RWPE2 (cell line): ENCODE measurements at regions not wholly inside any gene's neighbourhood (a gene's known extent, or its start where the extent isn't known, plus 50 kb on each side); places are given as distances from the start of the nearest gene placed in this dataset.

Experiments
- ATAC-seq: fragments of 200-7000 bp; cut with Tn5 transposase; 3 replicates; pipeline ENCODE4 v1.9.1; 2021; ENCODE audit warnings: low read depth
- DNase-seq: peaks from one replicate; pipeline ENCODE4 v3.0.0-alpha.2; 2020; ENCODE audit warnings: low spot score
- H3K27ac ChIP-seq: fragments of 450-650 bp; 2 replicates; pipeline ENCODE4 v1.5.1; 2017; ENCODE audit warnings: mild to moderate bottlenecking; ENCODE audit not compliant: poor library complexity, severe bottlenecking
- H3K27me3 ChIP-seq: fragments of 250-450 bp; sonication (Bioruptor Pico); 2 replicates; pipeline ENCODE4 v1.5.1; 2021; ENCODE audit warnings: mild to moderate bottlenecking, moderate library complexity; ENCODE audit not compliant: insufficient read depth, poor library complexity, severe bottlenecking
- H3K36me3 ChIP-seq: fragments of 250-450 bp; sonication (Bioruptor Pico); 2 replicates; pipeline ENCODE4 v1.5.1; 2020; ENCODE audit warnings: low read depth, mild to moderate bottlenecking, moderate library complexity
- H3K4me1 ChIP-seq: fragments of 250-450 bp; sonication (Bioruptor Pico); 2 replicates; pipeline ENCODE4 v1.5.1; 2021; ENCODE audit warnings: mild to moderate bottlenecking, moderate library complexity; ENCODE audit not compliant: insufficient read depth, poor library complexity, severe bottlenecking
- H3K4me3 ChIP-seq: fragments of 250-450 bp; sonication (Bioruptor Pico); 2 replicates; pipeline ENCODE4 v1.5.1; 2021; ENCODE audit warnings: mild to moderate bottlenecking, moderate library complexity; ENCODE audit not compliant: severe bottlenecking
- H3K9me3 ChIP-seq: fragments of 250-450 bp; sonication (Bioruptor Pico); 2 replicates; pipeline ENCODE4 v1.5.1; 2021; ENCODE audit warnings: mild to moderate bottlenecking, moderate library complexity; ENCODE audit not compliant: severe bottlenecking
- CTCF ChIP-seq: fragments of 450-650 bp; IDR thresholded peaks from one replicate; pipeline ENCODE4 v1.5.1; 2017; ENCODE audit warnings: mild to moderate bottlenecking, moderate library complexity; ENCODE audit not compliant: poor library complexity, severe bottlenecking

- no peaks in the 10 kb centered on the region for H3K9me3 ChIP-seq
- H3K4me1 ChIP-seq: no peaks in the 10 kb centered on the region
Observed at GRCh38 chr1:69315823-69316222, 251.9 kb upstream of the LRRC7 start.

GRCh38 chr1:69319287-69319686, 248.4 kb upstream of the LRRC7 start:
- no peaks in the 10 kb centered on the region for H3K36me3 ChIP-seq
- H3K4me3 ChIP-seq: no peak overlapping the region
- H3K4me1 ChIP-seq: no peaks in the 10 kb centered on the region
- H3K27ac ChIP-seq: no peak overlapping the region
- TF ChIP-seq CTCF: no peak
- no peak for DNase-seq
- no peak for ATAC-seq
- H3K27me3 ChIP-seq: no peaks in the 10 kb centered on the region
- H3K9me3 ChIP-seq: no peaks in the 10 kb centered on the region

More at GRCh38 chr1:69315823-69316222, 251.9 kb upstream of the LRRC7 start:
- no peak overlapping the region for H3K4me3 ChIP-seq
- H3K27ac ChIP-seq: no peak overlapping the region
- no peak for TF ChIP-seq CTCF
- ATAC-seq (no peak), DNase-seq (no peak)
- H3K36me3 ChIP-seq: no peaks in the 10 kb centered on the region
- no peaks in the 10 kb centered on the region for H3K27me3 ChIP-seq

- ATAC-seq: no peak
- no peak for TF ChIP-seq CTCF
Observed at GRCh38 chr1:69320757-69321211, 246.9 kb upstream of the LRRC7 start.

GRCh38 chr1:69321311-69321710, 246.4 kb upstream of the LRRC7 start:
- no peak for TF ChIP-seq CTCF
- no peaks in the 10 kb centered on the region for H3K27me3 ChIP-seq
- no peaks in the 10 kb centered on the region for H3K9me3 ChIP-seq
- H3K27ac ChIP-seq: no peak overlapping the region
- H3K4me1 ChIP-seq: no peaks in the 10 kb centered on the region
- no peak overlapping the region for H3K4me3 ChIP-seq
- no peak for DNase-seq
- H3K36me3 ChIP-seq: no peaks in the 10 kb centered on the region
- no peak for ATAC-seq

More at GRCh38 chr1:69320757-69321211, 246.9 kb upstream of the LRRC7 start:
- no peaks in the 10 kb centered on the region for H3K36me3 ChIP-seq
- H3K27me3 ChIP-seq: no peaks in the 10 kb centered on the region
- no peak overlapping the region for H3K4me3 ChIP-seq
- H3K9me3 ChIP-seq: no peaks in the 10 kb centered on the region
- no peak overlapping the region for H3K27ac ChIP-seq
- H3K4me1 ChIP-seq: no peaks in the 10 kb centered on the region
- no peak for DNase-seq

GRCh38 chr1:69328186-69328585, 239.5 kb upstream of the LRRC7 start:
- no peaks in the 10 kb centered on the region for H3K36me3 ChIP-seq
- DNase-seq (no peak), ATAC-seq (no peak)
- no peaks in the 10 kb centered on the region for H3K9me3 ChIP-seq
- H3K4me1 ChIP-seq: no peaks in the 10 kb centered on the region
- H3K4me3 ChIP-seq: no peak overlapping the region
- TF ChIP-seq CTCF: no peak
- no peaks in the 10 kb centered on the region for H3K27me3 ChIP-seq
- no peak overlapping the region for H3K27ac ChIP-seq
